ENCODE measurements at regions not wholly inside any gene's neighbourhood (a gene's known extent, or its start where the extent isn't known, plus 50 kb on each side); places are given as distances from the start of the nearest gene placed in this dataset.

- Mint-ChIP-seq H3K27me3 (ENCODE audit: low read depth) (no peaks in the 10 kb centered on the region), H3K9me3 (peaks cover 20% of the 10 kb centered on the region), H3K4me1 (peaks cover 18% of the 10 kb centered on the region), H3K27ac (peak overlapping the region; percentile 18), H3K4me3 (no peak overlapping the region), H3K36me3 (peaks cover 6% of the 10 kb centered on the region)
- no peak for TF ChIP-seq CTCF (IDR thresholded peaks at IDR 0.05; ENCODE audit: unreplicated experiment)
- no peak for DNase-seq (ENCODE audit: low spot score in 2 of 2, unreplicated experiment in 2 of 2)
Measured at GRCh38 chr12:91289072-91289471, 106.5 kb upstream of the DCN start.

- Mint-ChIP-seq H3K4me1 (peaks cover 18% of the 10 kb centered on the region), H3K27ac (no peak overlapping the region), H3K4me3 (no peak overlapping the region), H3K36me3 (peaks cover 6% of the 10 kb centered on the region), H3K9me3 (peaks cover 13% of the 10 kb centered on the region), H3K27me3 (ENCODE audit: low read depth) (no peaks in the 10 kb centered on the region)
- no peak for TF ChIP-seq CTCF (IDR thresholded peaks at IDR 0.05; ENCODE audit: unreplicated experiment)
- DNase-seq (ENCODE audit: low spot score in 2 of 2, unreplicated experiment in 2 of 2) = no peak
Measured at GRCh38 chr12:91287753-91288152, 105.1 kb upstream of the DCN start.

GRCh38 chr12:91278126-91278525 lies 95.5 kb upstream of the DCN start:
- Mint-ChIP-seq H3K27ac (peak overlapping the region; percentile 45), H3K4me1 (peaks cover 51% of the 10 kb centered on the region), H3K36me3 (peaks cover 4% of the 10 kb centered on the region), H3K4me3 (no peak overlapping the region), H3K27me3 (ENCODE audit: low read depth) (no peaks in the 10 kb centered on the region), H3K9me3 (peaks cover 15% of the 10 kb centered on the region)
- no peak for DNase-seq (ENCODE audit: low spot score in 2 of 2, unreplicated experiment in 2 of 2)
- no peak for TF ChIP-seq CTCF (IDR thresholded peaks at IDR 0.05; ENCODE audit: unreplicated experiment)

GRCh38 chr12:91276509-91276908 lies 93.9 kb upstream of the DCN start:
- Mint-ChIP-seq H3K4me3 (no peak overlapping the region), H3K27ac (peak overlapping the region; percentile 82), H3K27me3 (ENCODE audit: low read depth) (no peaks in the 10 kb centered on the region), H3K36me3 (peaks cover 4% of the 10 kb centered on the region), H3K4me1 (peaks cover 62% of the 10 kb centered on the region), H3K9me3 (peaks cover 7% of the 10 kb centered on the region)
- no peak for DNase-seq (ENCODE audit: low spot score in 2 of 2, unreplicated experiment in 2 of 2)
- TF ChIP-seq CTCF (IDR thresholded peaks at IDR 0.05; ENCODE audit: unreplicated experiment) = no peak

- H3K4me1 Mint-ChIP-seq = peaks cover 66% of the 10 kb centered on the region
- H3K27me3 Mint-ChIP-seq (ENCODE audit: low read depth) = no peaks in the 10 kb centered on the region
- no peak overlapping the region for H3K4me3 Mint-ChIP-seq
- peaks cover 7% of the 10 kb centered on the region for H3K9me3 Mint-ChIP-seq
- H3K27ac Mint-ChIP-seq = peak overlapping the region; percentile 92
- no peak for DNase-seq (ENCODE audit: low spot score in 2 of 2, unreplicated experiment in 2 of 2)
- no peak for TF ChIP-seq CTCF (IDR thresholded peaks at IDR 0.05; ENCODE audit: unreplicated experiment)
- no peaks in the 10 kb centered on the region for H3K36me3 Mint-ChIP-seq
Measured at GRCh38 chr12:91275321-91275720, 92.7 kb upstream of the DCN start.

- no peaks in the 10 kb centered on the region for H3K27me3 Mint-ChIP-seq (ENCODE audit: low read depth)
- DNase-seq (ENCODE audit: low spot score in 2 of 2, unreplicated experiment in 2 of 2) = no peak
- no peak for TF ChIP-seq CTCF (IDR thresholded peaks at IDR 0.05; ENCODE audit: unreplicated experiment)
- H3K36me3 Mint-ChIP-seq = no peaks in the 10 kb centered on the region
- peak overlapping the region; percentile 92 for H3K27ac Mint-ChIP-seq
- H3K4me1 Mint-ChIP-seq = peaks cover 65% of the 10 kb centered on the region
- peaks cover 7% of the 10 kb centered on the region for H3K9me3 Mint-ChIP-seq
- H3K4me3 Mint-ChIP-seq = no peak overlapping the region
Measured at GRCh38 chr12:91274916-91275315, 92.3 kb upstream of the DCN start.

All from mesothelial cell of epicardium (in vitro differentiated cells).